ENCODE measurements at regions not wholly inside any gene's neighbourhood (a gene's known extent, or its start where the extent isn't known, plus 50 kb on each side); places are given as distances from the start of the nearest gene placed in this dataset.

- no peak overlapping the region for H3K4me3 ChIP-seq (ENCODE audit: low read length in 2 of 2)
- WGBS, 2 donors, result 72 to 74% methylated on average over 3 of the region's 3 CpGs
- no peaks in the 10 kb centered on the region for H3K36me3 ChIP-seq (ENCODE audit: control insufficient read depth in 1 of 2, insufficient read depth in 2 of 2, low read length in 1 of 2)
- no peaks in the 10 kb centered on the region for H3K4me1 ChIP-seq (ENCODE audit: control insufficient read depth in 1 of 2, insufficient read depth in 2 of 2, low read length in 2 of 2)
- no peak overlapping the region for H3K27ac ChIP-seq (ENCODE audit: low read depth in 1 of 2, low read length in 2 of 2)
- intact Hi-C loops (cut with DNase I), result no loop called here
- no peaks in the 10 kb centered on the region for H3K27me3 ChIP-seq (ENCODE audit: control insufficient read depth in 1 of 2, insufficient read depth in 2 of 2, low read length in 1 of 2)
- DNase-seq, result no peak
- H3K9me3 ChIP-seq (ENCODE audit: control insufficient read depth, low read length), result no peaks in the 10 kb centered on the region
- ATAC-seq (ENCODE audit: low FRiP score), result no peak
Measured at GRCh38 chr6:9461188-9461587, 953.7 kb downstream of the TFAP2A start.

GRCh38 chr6:9458424-9458823, 956.5 kb downstream of the TFAP2A start:
- no peaks in the 10 kb centered on the region for H3K36me3 ChIP-seq (ENCODE audit: control insufficient read depth in 1 of 2, insufficient read depth in 2 of 2, low read length in 1 of 2)
- DNase-seq (no peak), ATAC-seq (ENCODE audit: low FRiP score) (no peak)
- no peak overlapping the region for H3K27ac ChIP-seq (ENCODE audit: low read depth in 1 of 2, low read length in 2 of 2)
- H3K4me3 ChIP-seq (ENCODE audit: low read length in 2 of 2), result no peak overlapping the region
- H3K9me3 ChIP-seq (ENCODE audit: control insufficient read depth, low read length), result no peaks in the 10 kb centered on the region
- no peaks in the 10 kb centered on the region for H3K27me3 ChIP-seq (ENCODE audit: control insufficient read depth in 1 of 2, insufficient read depth in 2 of 2, low read length in 1 of 2)
- H3K4me1 ChIP-seq (ENCODE audit: control insufficient read depth in 1 of 2, insufficient read depth in 2 of 2, low read length in 2 of 2), result no peaks in the 10 kb centered on the region
- 69 to 70% methylated on average over 1 of the region's 1 CpG for WGBS, 2 donors
- intact Hi-C loops (cut with DNase I), result no loop called here

GRCh38 chr6:9455864-9456658, 958.8 kb downstream of the TFAP2A start:
- no peak for ATAC-seq (ENCODE audit: low FRiP score)
- Histone ChIP-seq H3K4me1 (ENCODE audit: control insufficient read depth in 1 of 2, insufficient read depth in 2 of 2, low read length in 2 of 2) (no peaks in the 10 kb centered on the region), H3K27ac (ENCODE audit: low read depth in 1 of 2, low read length in 2 of 2) (no peak overlapping the region), H3K36me3 (ENCODE audit: control insufficient read depth in 1 of 2, insufficient read depth in 2 of 2, low read length in 1 of 2) (no peaks in the 10 kb centered on the region), H3K27me3 (ENCODE audit: control insufficient read depth in 1 of 2, insufficient read depth in 2 of 2, low read length in 1 of 2) (no peaks in the 10 kb centered on the region), H3K4me3 (ENCODE audit: low read length in 2 of 2) (no peak overlapping the region), H3K9me3 (ENCODE audit: control insufficient read depth, low read length) (no peaks in the 10 kb centered on the region)
- intact Hi-C loops (cut with DNase I), result no loop called here
- no peak for DNase-seq
- 17 to 19% methylated on average over 7 of the region's 7 CpGs for WGBS, 2 donors

- no peak overlapping the region for H3K4me3 ChIP-seq (ENCODE audit: low read length in 2 of 2)
- no peak overlapping the region for H3K27ac ChIP-seq (ENCODE audit: low read depth in 1 of 2, low read length in 2 of 2)
- 79 to 83% methylated on average over 1 of the region's 1 CpG for WGBS, 2 donors
- ATAC-seq (ENCODE audit: low FRiP score), result no peak
- no peaks in the 10 kb centered on the region for H3K27me3 ChIP-seq (ENCODE audit: control insufficient read depth in 1 of 2, insufficient read depth in 2 of 2, low read length in 1 of 2)
- no peaks in the 10 kb centered on the region for H3K4me1 ChIP-seq (ENCODE audit: control insufficient read depth in 1 of 2, insufficient read depth in 2 of 2, low read length in 2 of 2)
- DNase-seq, result no peak
- no peaks in the 10 kb centered on the region for H3K36me3 ChIP-seq (ENCODE audit: control insufficient read depth in 1 of 2, insufficient read depth in 2 of 2, low read length in 1 of 2)
- intact Hi-C loops (cut with DNase I), result no loop called here
- H3K9me3 ChIP-seq (ENCODE audit: control insufficient read depth, low read length), result no peaks in the 10 kb centered on the region
Measured at GRCh38 chr6:9439621-9440330, 975.1 kb downstream of the TFAP2A start.

GRCh38 chr6:9437836-9438235, 977.0 kb downstream of the TFAP2A start:
- Histone ChIP-seq H3K4me3 (ENCODE audit: low read length in 2 of 2) (no peak overlapping the region), H3K4me1 (ENCODE audit: control insufficient read depth in 1 of 2, insufficient read depth in 2 of 2, low read length in 2 of 2) (no peaks in the 10 kb centered on the region), H3K27ac (ENCODE audit: low read depth in 1 of 2, low read length in 2 of 2) (no peak overlapping the region), H3K27me3 (ENCODE audit: control insufficient read depth in 1 of 2, insufficient read depth in 2 of 2, low read length in 1 of 2) (no peaks in the 10 kb centered on the region), H3K9me3 (ENCODE audit: control insufficient read depth, low read length) (no peaks in the 10 kb centered on the region), H3K36me3 (ENCODE audit: control insufficient read depth in 1 of 2, insufficient read depth in 2 of 2, low read length in 1 of 2) (no peaks in the 10 kb centered on the region)
- intact Hi-C loops (cut with DNase I), result no loop called here
- no peak for ATAC-seq (ENCODE audit: low FRiP score)
- WGBS, 2 donors, result 88 to 90% methylated on average over 3 of the region's 3 CpGs
- DNase-seq, result no peak

GRCh38 chr6:9435281-9435680, 979.6 kb downstream of the TFAP2A start:
- H3K27ac ChIP-seq (ENCODE audit: low read depth in 1 of 2, low read length in 2 of 2), result no peak overlapping the region
- no peak overlapping the region for H3K4me3 ChIP-seq (ENCODE audit: low read length in 2 of 2)
- 32 to 33% methylated on average over 4 of the region's 4 CpGs for WGBS, 2 donors
- intact Hi-C loops (cut with DNase I), result no loop called here
- no peaks in the 10 kb centered on the region for H3K36me3 ChIP-seq (ENCODE audit: control insufficient read depth in 1 of 2, insufficient read depth in 2 of 2, low read length in 1 of 2)
- DNase-seq (no peak), ATAC-seq (ENCODE audit: low FRiP score) (no peak)
- no peaks in the 10 kb centered on the region for H3K9me3 ChIP-seq (ENCODE audit: control insufficient read depth, low read length)
- no peaks in the 10 kb centered on the region for H3K27me3 ChIP-seq (ENCODE audit: control insufficient read depth in 1 of 2, insufficient read depth in 2 of 2, low read length in 1 of 2)
- no peaks in the 10 kb centered on the region for H3K4me1 ChIP-seq (ENCODE audit: control insufficient read depth in 1 of 2, insufficient read depth in 2 of 2, low read length in 2 of 2)

- intact Hi-C loops (cut with DNase I), result no loop called here
- H3K27ac ChIP-seq (ENCODE audit: low read depth in 1 of 2, low read length in 2 of 2), result no peak overlapping the region
- ATAC-seq (ENCODE audit: low FRiP score) (no peak), DNase-seq (no peak)
- H3K4me1 ChIP-seq (ENCODE audit: control insufficient read depth in 1 of 2, insufficient read depth in 2 of 2, low read length in 2 of 2), result no peaks in the 10 kb centered on the region
- H3K9me3 ChIP-seq (ENCODE audit: control insufficient read depth, low read length), result no peaks in the 10 kb centered on the region
- 95% methylated on average over 3 to 4 of the region's 4 CpGs for WGBS, 2 donors
- H3K36me3 ChIP-seq (ENCODE audit: control insufficient read depth in 1 of 2, insufficient read depth in 2 of 2, low read length in 1 of 2), result no peaks in the 10 kb centered on the region
- H3K27me3 ChIP-seq (ENCODE audit: control insufficient read depth in 1 of 2, insufficient read depth in 2 of 2, low read length in 1 of 2), result no peaks in the 10 kb centered on the region
- H3K4me3 ChIP-seq (ENCODE audit: low read length in 2 of 2), result no peak overlapping the region
Measured at GRCh38 chr6:9431945-9432344, 982.9 kb downstream of the TFAP2A start.

- H3K36me3 ChIP-seq (ENCODE audit: control insufficient read depth in 1 of 2, insufficient read depth in 2 of 2, low read length in 1 of 2), result no peaks in the 10 kb centered on the region
- H3K4me3 ChIP-seq (ENCODE audit: low read length in 2 of 2), result no peak overlapping the region
- DNase-seq, result no peak
- no peaks in the 10 kb centered on the region for H3K9me3 ChIP-seq (ENCODE audit: control insufficient read depth, low read length)
- H3K4me1 ChIP-seq (ENCODE audit: control insufficient read depth in 1 of 2, insufficient read depth in 2 of 2, low read length in 2 of 2), result no peaks in the 10 kb centered on the region
- no peak for ATAC-seq (ENCODE audit: low FRiP score)
- intact Hi-C loops (cut with DNase I), result no loop called here
- 65 to 68% methylated on average over 2 of the region's 2 CpGs for WGBS, 2 donors
- no peaks in the 10 kb centered on the region for H3K27me3 ChIP-seq (ENCODE audit: control insufficient read depth in 1 of 2, insufficient read depth in 2 of 2, low read length in 1 of 2)
- H3K27ac ChIP-seq (ENCODE audit: low read depth in 1 of 2, low read length in 2 of 2), result no peak overlapping the region
Measured at GRCh38 chr6:9428421-9429172, 986.3 kb downstream of the TFAP2A start.
